Suppressor macrophage treated with lipopolysaccharide for 4 hours (primary cell): ENCODE measurements at regions not wholly inside any gene's neighbourhood (a gene's known extent, or its start where the extent isn't known, plus 50 kb on each side); places are given as distances from the start of the nearest gene placed in this dataset.
"Not testable (repeated sequence)": the region's sequence is repeated elsewhere in the genome, so short reads cannot be mapped to it uniquely, and the experiment has no call there.

ENCODE experiments used
- DNase-seq: peaks from one replicate; pipeline ENCODE4 v3.0.0-alpha.2; 2020

GRCh38 chr5:115469904-115470516 lies 74.6 kb downstream of the FEM1C start:
- no peak for DNase-seq

GRCh38 chr5:115467628-115468027 lies 76.9 kb downstream of the FEM1C start:
- no peak for DNase-seq

GRCh38 chr5:115465431-115465830 lies 79.1 kb downstream of the FEM1C start:
- DNase-seq = no peak

- DNase-seq = no peak
Observed at GRCh38 chr5:115463983-115464382, 80.6 kb downstream of the FEM1C start.

DNA sequence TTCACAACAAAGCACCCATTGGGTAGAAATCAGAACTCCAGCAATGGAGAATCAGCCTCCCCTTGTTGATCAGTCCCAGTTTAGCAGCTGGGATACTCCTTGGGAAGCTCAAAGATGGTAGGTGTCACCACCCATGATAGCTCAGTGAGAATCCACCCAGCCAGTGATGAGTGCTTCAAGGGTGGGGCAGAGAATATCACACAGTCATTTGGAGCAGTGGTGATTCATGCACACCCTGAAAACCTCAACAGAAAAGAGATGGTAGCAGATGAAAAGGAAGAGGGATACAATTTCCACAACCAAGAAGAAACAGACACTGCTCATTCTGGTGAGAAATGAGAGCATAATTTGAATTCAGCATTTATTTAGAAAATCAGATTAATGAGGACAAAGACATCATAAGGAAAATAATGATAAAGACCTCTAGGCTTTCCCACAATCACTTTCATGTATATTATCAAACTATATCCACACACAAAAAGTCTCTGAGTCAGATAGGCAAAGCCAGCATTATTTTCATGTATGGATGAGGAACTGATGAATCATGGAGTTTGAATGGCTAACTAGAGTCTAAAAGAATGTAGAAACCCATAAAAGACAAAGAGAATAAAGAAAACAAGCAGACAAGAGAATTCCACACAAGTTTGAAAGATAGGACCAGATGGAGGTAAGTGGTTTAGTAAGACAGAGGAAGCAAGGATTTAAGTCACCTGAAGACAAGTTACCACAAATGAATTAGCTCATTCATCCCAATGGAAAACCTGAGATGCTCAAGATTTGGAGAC lies 82.9 kb downstream of the FEM1C start:
- DNase-seq = peak; percentile 75

DNA sequence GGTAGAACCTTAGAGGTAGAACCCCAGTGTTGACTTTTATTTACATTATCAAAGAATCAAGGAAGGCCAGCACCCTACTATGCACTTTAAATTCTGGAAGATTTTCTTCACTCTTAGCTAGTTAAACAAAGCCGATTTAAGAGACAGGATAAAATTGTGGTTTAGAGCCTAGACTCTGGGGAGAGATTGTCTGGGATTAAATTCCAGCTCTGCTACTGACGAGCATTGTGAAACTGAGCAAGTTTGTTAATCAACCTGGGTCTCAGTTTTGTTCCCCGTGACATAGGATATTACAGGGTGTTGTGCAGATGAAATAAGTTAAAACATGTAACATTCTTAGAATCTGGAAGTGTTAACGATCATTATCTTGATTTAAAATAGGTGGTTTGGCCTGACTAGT lies 83.5 kb downstream of the FEM1C start:
- no peak for DNase-seq

- peak; percentile 89 for DNase-seq
Observed at GRCh38 chr5:115460472-115460871, 84.1 kb downstream of the FEM1C start.

DNA sequence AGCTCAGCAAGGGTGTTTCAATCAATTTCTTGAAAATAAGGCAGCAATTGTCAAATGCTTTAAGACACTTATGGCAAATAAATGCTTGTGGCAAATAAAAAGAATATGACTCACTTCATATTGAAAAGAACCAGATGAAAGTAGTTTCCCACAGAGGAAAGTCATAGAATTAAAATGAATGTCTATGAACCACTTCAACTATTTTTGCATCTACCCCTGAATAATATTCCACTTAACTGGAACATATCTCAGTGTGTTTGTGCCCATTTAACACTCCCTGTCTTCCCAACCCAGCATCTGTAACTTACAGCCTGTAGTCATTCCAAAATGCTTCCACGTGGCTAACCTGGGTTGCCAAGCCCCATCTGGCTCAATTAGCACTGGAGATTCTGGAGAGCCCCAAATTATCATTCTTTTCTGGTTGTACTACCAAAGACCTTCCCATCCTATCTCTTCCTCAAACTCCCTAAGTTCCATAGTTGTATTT lies 84.7 kb downstream of the FEM1C start:
- no peak for DNase-seq

DNA sequence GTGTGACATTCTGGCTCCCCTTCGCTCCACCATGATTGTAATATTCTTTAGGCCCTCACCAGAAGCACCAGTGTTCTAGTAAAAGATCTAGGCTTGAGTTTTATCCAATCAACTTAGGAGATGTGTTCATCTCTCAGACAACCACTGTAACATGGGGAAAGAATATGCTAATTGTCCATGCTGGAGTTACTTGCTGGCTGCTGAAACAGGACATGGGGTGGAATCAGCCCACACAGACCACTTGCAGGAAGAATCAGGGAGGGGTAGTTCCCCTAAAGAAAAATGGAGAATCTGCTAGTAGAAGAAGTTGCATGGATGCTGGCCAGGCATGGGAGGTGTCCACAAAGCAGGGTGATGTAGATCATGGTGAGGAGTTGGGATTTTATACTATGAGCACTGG lies 86.2 kb downstream of the FEM1C start:
- DNase-seq = peak; percentile 69

GRCh38 chr5:115458003-115458409 lies 86.6 kb downstream of the FEM1C start:
- DNase-seq = no peak

DNA sequence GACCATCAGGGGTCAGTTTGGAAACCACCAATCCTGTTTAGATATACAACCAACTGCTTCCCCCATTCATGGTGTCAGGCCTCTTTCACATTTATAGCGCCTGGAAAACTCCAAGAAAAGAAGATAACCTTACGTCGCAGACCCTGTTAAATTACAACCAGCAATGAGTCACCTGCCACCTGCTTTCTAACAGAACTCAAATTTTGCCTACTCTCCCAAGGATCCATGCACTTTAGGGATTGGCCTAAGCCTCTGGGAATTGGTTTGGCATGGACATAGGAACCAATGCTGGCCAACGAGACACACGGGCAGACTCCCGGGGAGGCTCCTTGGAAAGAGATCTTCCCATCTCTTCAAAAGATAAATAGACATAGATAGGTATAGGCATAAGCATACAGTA lies 87.0 kb downstream of the FEM1C start:
- DNase-seq = no peak

GRCh38 chr5:115456539-115457040 lies 88.0 kb downstream of the FEM1C start:
- no peak for DNase-seq

- no peak for DNase-seq
Observed at GRCh38 chr5:115456056-115456455, 88.5 kb downstream of the FEM1C start.

DNA sequence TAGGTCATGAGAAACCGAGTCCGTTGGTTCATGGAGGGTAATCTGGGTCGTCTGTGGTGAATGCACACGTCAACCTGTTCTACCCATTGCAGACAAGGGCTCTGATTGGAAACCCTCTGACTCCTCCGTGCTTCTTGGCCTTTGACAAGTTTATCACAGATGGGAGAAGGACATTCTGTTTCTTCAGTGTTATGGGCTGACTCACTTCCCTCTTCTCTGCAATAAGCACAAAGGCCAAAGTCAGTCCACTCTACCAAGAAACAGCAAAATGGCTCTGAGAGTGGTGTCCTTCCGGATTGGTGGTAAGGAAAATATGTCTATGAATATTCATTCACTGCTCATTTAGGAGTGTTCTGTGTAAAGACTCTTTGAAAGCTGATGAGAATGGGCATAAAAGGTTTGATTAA lies 89.3 kb downstream of the FEM1C start:
- DNase-seq = peak; percentile 70

- DNase-seq = no peak
Observed at GRCh38 chr5:115453391-115454095, 91.0 kb downstream of the FEM1C start.

DNA sequence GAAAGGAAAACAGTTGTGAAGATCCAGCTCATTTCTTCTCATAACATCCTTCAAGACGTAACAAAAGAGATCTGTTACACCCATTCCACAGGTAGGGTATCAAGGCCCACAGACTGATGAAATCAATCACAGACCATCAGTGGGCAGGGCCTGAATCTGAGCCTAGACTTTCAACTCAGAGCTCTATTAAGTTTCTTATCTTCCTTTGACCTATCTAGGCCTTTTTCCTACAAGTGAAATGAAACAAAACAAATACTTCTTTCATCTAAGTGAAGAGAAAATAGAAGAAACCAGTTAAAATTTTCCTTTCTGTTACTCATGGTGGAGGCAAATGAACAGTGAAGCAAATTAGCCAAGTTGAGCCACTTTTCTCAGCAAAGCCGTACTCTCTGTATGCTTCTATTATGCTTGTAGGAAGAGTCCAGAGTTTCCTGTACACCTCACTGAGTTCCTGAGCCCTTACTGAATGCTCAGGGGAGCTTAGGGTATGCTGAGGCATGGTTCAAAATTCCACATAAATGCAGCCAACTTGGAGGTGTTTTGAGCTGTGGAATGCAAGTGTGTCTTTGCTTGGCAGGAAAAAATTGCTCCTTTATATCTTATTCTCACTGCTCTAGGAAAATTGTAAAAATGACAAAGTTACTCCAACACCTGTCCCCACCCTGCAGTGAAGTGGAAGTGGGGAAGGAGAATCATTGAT lies 91.9 kb downstream of the FEM1C start:
- no peak for DNase-seq

DNA sequence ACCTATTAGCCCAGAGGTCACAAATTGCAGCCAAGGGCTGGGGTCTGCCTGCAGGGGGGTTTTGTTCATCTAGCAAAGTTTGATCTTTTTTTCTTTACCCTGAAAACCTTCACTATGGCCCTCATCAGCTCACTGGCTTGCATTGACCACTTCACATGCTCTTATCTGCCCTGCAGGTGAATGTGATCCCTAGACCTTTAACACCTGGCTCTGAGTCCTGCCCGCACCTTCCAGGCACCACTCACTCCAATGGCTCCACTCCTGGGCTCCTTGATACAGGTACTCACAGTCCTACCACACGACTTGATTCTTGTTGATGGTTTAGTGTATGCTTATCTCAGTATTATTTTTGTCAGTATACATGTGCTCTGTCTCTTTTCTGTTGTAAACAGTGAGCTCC lies 92.5 kb downstream of the FEM1C start:
- no peak for DNase-seq

DNA sequence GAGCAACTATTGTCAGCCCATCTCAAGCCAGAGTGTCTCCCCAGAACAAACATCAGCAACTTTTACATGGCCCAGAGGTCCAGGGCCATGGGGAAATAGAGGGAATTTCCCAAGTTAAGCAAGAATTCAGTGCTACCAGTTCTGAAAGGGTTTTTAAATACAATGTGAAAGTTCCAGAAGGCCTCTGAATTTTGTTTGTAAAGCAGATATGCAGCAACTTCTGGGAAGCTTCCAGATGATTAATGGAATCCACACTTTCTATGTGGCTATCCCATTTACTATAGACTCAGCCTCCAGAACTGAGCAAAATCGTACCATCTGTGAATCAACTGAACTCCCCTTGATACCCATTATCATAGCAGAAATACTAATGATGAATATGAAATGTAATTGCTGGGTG lies 93.8 kb downstream of the FEM1C start:
- DNase-seq = peak; percentile 96

GRCh38 chr5:115448630-115449029 lies 95.9 kb downstream of the FEM1C start:
- not testable (repeated sequence) for DNase-seq

- no peak for DNase-seq
Observed at GRCh38 chr5:115440782-115441451, 103.7 kb downstream of the FEM1C start.

DNA sequence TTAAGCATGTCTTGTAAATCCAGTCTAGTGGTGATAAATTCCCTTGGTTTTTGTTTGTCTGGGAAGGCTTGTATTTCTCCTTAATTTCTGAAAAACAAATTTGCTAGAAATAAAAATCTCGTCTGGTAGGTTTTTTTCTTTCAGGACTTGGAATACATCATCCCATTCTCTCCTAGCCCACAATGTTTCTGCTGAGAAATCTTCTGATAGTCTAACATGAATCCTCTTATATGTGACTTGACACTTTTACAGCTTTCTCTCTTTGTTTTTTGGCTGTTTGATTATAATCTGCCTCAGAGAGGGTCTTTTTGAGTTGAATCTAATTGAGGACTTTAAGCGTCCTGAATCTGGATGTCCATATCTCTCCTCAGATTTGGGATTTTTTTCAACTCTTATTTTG lies 104.9 kb downstream of the FEM1C start:
- DNase-seq = no peak

DNA sequence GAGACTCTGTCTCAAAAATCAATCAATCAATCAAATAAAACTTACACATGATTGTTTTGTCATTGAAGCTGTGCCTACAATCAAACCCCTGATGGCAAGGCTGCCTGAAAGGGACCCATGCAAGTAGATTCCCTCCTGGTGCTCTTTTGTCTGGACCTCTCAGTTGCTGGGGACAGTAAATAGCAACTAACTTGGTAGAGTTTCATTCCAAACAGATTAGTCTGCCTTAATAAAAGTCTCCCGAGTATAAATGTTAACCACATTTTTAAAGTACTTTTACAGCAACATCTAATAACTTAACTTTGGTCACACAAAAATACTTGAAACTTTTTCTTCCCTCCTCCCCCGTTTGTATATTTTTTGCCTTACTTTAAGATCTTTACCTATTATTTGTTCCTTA lies 105.5 kb downstream of the FEM1C start:
- DNase-seq = no peak
